Lung (tissue), 11 donors: ENCODE measurements at regions not wholly inside any gene's neighbourhood (a gene's known extent, or its start where the extent isn't known, plus 50 kb on each side); places are given as distances from the start of the nearest gene placed in this dataset.

ENCODE experiments used
- ATAC-seq: fragments of 200-7000 bp; cut with Tn5 transposase; one replicate; pipeline ENCODE4 v1.9.1; 2020; ENCODE audit warnings: moderate number of reproducible peaks; ENCODE audit not compliant: insufficient read depth, low FRiP score
- DNase-seq, 3 donors: peaks; one replicate each; pipeline ENCODE4 v3.0.0-alpha.2; 2013 to 2017
- H3K27ac ChIP-seq, 2 donors: one replicate each; pipeline ENCODE4 v1.5.1; 2013; ENCODE audit warnings: mild to moderate bottlenecking in 2 of 2, moderate library complexity in 2 of 2, control low read depth in 1 of 2, inconsistent platforms in 1 of 2, low read depth in 1 of 2, low read length in 1 of 2
- H3K27me3 ChIP-seq, 3 donors: one replicate each; pipeline ENCODE4 v1.5.1; 2013; ENCODE audit warnings: low read length in 2 of 3; ENCODE audit not compliant: control insufficient read depth in 3 of 3, insufficient read depth in 3 of 3
- H3K36me3 ChIP-seq, 4 donors: one replicate each; pipeline ENCODE4 v1.5.1; 2013; ENCODE audit warnings: low read length in 4 of 4, mild to moderate bottlenecking in 1 of 4, moderate library complexity in 1 of 4; ENCODE audit not compliant: control insufficient read depth in 4 of 4, insufficient read depth in 4 of 4
- H3K4me1 ChIP-seq, 5 donors: one replicate each; pipeline ENCODE4 v1.5.1; 2013; ENCODE audit warnings: low read length in 5 of 5, mild to moderate bottlenecking in 2 of 5, moderate library complexity in 1 of 5; ENCODE audit not compliant: control insufficient read depth in 5 of 5, insufficient read depth in 5 of 5
- H3K4me3 ChIP-seq: one replicate; pipeline ENCODE4 v1.5.1; 2013; ENCODE audit warnings: mild to moderate bottlenecking, control low read depth, moderate library complexity
- H3K9ac ChIP-seq, 2 donors: one replicate each; pipeline ENCODE4 v1.5.1; 2013; ENCODE audit warnings: low read length in 2 of 2, control low read depth in 1 of 2; ENCODE audit not compliant: insufficient read depth in 1 of 2
- H3K9me3 ChIP-seq, 4 donors: one replicate each; pipeline ENCODE4 v1.5.1; 2013; ENCODE audit warnings: low read length in 3 of 4, mild to moderate bottlenecking in 1 of 4, moderate library complexity in 1 of 4; ENCODE audit not compliant: control insufficient read depth in 4 of 4, insufficient read depth in 3 of 4
- WGBS, 2 donors: extraction: QIAGEN DNeasy Blood & Tissue Kit; methylation state at CpG; one replicate each; pipeline ENCODE4 v1.1.7; 2013; 5-methylcytosine and 5-hydroxymethylcytosine counted together
- TF ChIP-seq, protein P1 (sequence below): IDR thresholded peaks from 2 replicates; pipeline ENCODE4 v1.5.1; 2012; ENCODE audit warnings: mild to moderate bottlenecking; ENCODE audit errors: control extremely low read depth, extremely low read depth
- donor health status: control.
- donor health status: control.
- donor health status: Bipolar disorder and iron deficiency.
- donor health status: healthy.
- donor health status: DM: yes; HTN: yes; CAD: no.

- ATAC-seq (no peak), DNase-seq (no peak)
- Histone ChIP-seq H3K4me1 (no peaks in the 10 kb centered on the region), H3K9me3 (peaks cover 0 to 3% (median 0%) of the 10 kb centered on the region in 4 donors), H3K27ac (no peak overlapping the region), H3K36me3 (no peaks in the 10 kb centered on the region), H3K4me3 (no peak overlapping the region), H3K27me3 (no peaks in the 10 kb centered on the region), H3K9ac (no peak overlapping the region)
- TF ChIP-seq, protein P1, sequence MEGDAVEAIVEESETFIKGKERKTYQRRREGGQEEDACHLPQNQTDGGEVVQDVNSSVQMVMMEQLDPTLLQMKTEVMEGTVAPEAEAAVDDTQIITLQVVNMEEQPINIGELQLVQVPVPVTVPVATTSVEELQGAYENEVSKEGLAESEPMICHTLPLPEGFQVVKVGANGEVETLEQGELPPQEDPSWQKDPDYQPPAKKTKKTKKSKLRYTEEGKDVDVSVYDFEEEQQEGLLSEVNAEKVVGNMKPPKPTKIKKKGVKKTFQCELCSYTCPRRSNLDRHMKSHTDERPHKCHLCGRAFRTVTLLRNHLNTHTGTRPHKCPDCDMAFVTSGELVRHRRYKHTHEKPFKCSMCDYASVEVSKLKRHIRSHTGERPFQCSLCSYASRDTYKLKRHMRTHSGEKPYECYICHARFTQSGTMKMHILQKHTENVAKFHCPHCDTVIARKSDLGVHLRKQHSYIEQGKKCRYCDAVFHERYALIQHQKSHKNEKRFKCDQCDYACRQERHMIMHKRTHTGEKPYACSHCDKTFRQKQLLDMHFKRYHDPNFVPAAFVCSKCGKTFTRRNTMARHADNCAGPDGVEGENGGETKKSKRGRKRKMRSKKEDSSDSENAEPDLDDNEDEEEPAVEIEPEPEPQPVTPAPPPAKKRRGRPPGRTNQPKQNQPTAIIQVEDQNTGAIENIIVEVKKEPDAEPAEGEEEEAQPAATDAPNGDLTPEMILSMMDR = no peak
- 77 to 80% methylated on average over 6 of the region's 6 CpGs for WGBS, 2 donors
Measured at GRCh38 chr18:78136986-78137385, 842.6 kb upstream of the SALL3 start.

GRCh38 chr18:78138983-78139496 is 840.6 kb upstream of the SALL3 start:
- Histone ChIP-seq H3K4me3 (no peak overlapping the region), H3K4me1 (no peaks in the 10 kb centered on the region), H3K27ac (no peak overlapping the region), H3K9ac (no peak overlapping the region), H3K9me3 (no peaks in the 10 kb centered on the region), H3K36me3 (no peaks in the 10 kb centered on the region), H3K27me3 (no peaks in the 10 kb centered on the region)
- WGBS, 2 donors = 48 to 58% methylated on average over 11 of the region's 11 CpGs
- TF ChIP-seq, protein P1 = no peak
- DNase-seq (no peak), ATAC-seq (no peak)

DNA sequence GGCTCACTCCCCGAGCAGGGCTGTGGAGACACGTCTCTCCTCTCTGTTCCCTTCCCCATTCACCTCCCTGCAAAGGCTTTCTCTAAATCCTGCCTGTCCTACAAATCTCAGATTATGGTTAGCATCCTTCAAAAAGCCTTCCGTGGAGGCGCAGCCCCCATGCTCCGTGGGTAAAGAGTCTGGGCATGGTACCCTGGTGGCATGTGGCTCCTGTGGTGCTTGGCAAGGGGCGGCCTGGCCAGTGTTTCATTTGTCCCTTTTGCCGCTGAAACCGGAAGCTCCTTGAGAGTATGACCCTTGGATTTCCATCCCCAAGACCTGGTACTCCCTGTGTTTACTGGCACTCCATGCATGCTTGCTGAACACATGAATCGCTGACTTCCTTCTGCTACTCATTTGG is 839.3 kb upstream of the SALL3 start:
- Histone ChIP-seq H3K4me3 (no peak overlapping the region), H3K36me3 (no peaks in the 10 kb centered on the region), H3K27me3 (no peaks in the 10 kb centered on the region), H3K9me3 (no peaks in the 10 kb centered on the region), H3K27ac (no peak overlapping the region), H3K4me1 (peaks cover 0 to 6% (median 0%) of the 10 kb centered on the region in 5 donors), H3K9ac (no peak overlapping the region)
- ATAC-seq (no peak), DNase-seq (no peak)
- TF ChIP-seq, protein P1 = no peak
- WGBS, 2 donors = 87 to 93% methylated on average over 9 of the region's 9 CpGs

DNA sequence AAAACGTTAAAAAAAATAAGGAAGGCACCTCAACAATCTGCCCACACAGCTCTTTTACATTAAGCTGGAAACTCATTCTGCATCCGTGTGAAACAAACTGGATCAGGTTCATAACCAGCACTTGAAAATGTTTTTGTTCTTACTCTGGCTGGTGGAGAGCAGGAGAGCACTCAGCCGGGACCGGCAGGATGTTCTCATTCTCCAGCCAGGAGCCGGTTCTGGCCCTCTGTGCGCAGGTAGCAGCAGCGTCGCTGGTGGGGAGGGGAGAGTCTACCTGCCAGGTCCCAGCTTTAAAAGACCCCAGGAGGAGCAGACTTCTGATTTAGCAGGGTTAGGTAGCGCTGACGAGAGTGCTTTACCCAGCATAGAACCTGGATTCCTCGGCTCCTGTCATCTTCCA is 834.9 kb upstream of the SALL3 start:
- TF ChIP-seq, protein P1 = no peak
- H3K27ac ChIP-seq = no peak overlapping the region
- no peak overlapping the region for H3K4me3 ChIP-seq
- H3K27me3 ChIP-seq = no peaks in the 10 kb centered on the region
- no peak overlapping the region for H3K9ac ChIP-seq
- peak; percentile 27 for ATAC-seq
- H3K4me1 ChIP-seq = peaks cover 0 to 6% (median 0%) of the 10 kb centered on the region in 5 donors
- H3K36me3 ChIP-seq = no peaks in the 10 kb centered on the region
- DNase-seq = no peak
- WGBS, 2 donors = 62 to 70% methylated on average over 11 of the region's 11 CpGs
- H3K9me3 ChIP-seq = no peaks in the 10 kb centered on the region
